Adrenal gland (tissue), 9 donors: ENCODE measurements at regions not wholly inside any gene's neighbourhood (a gene's known extent, or its start where the extent isn't known, plus 50 kb on each side); places are given as distances from the start of the nearest gene placed in this dataset.

Source experiments
- DNase-seq, 7 donors: peaks; one replicate each; pipeline ENCODE4 v3.0.0-alpha.2; 2019 to 2020
- H3K27ac ChIP-seq, 5 donors: fragments of 200-600 bp; sonication (generic) in 4 of 5; 1 replicate in 3 of 5; 2 replicates in 2 of 5; pipeline versions ENCODE4 v1.5.1 to v1.8.0; 2016 to 2020; ENCODE audit warnings: mild to moderate bottlenecking in 1 of 5
- H3K27me3 ChIP-seq: fragments of 200-600 bp; 2 replicates; pipeline ENCODE4 v1.8.0; 2021
- H3K36me3 ChIP-seq, 2 donors: fragments of 200-600 bp; replicated peaks in 1 of 2; 1 replicate in 1 of 2; 2 replicates in 1 of 2; pipeline versions ENCODE4 v1.5.1 to v1.8.0; 2018 to 2022
- H3K4me1 ChIP-seq, 2 donors: fragments of 200-600 bp; replicated peaks in 1 of 2; 1 replicate in 1 of 2; 2 replicates in 1 of 2; pipeline versions ENCODE4 v1.5.1 to v1.8.0; 2018 to 2021
- H3K4me3 ChIP-seq, 4 donors: fragments of 200-600 bp; sonication (generic) in 3 of 4; one replicate each; pipeline ENCODE4 v1.5.1; 2016 to 2018
- H3K9me3 ChIP-seq, 3 donors: fragments of 200-600 bp; sonication (generic) in 1 of 3; replicated peaks in 1 of 3; 1 replicate in 2 of 3; 2 replicates in 1 of 3; pipeline versions ENCODE4 v1.5.1 to v1.8.0; 2016 to 2021
- POLR2A ChIP-seq, 2 donors: fragments of 450-650 bp; IDR thresholded peaks; one replicate each; pipeline ENCODE4 v1.6.1; 2017; ENCODE audit warnings: antibody characterized with exemption in 2 of 2, mild to moderate bottlenecking in 2 of 2, moderate library complexity in 1 of 2
- whole genome bisulfite sequencing, 4 donors: extraction: QIAGEN DNeasy Blood & Tissue Kit in 2 of 4; methylation state at CpG; one replicate each; pipeline versions ENCODE4 v1.1.5 to v1.1.7; 2013 to 2017; 5-methylcytosine and 5-hydroxymethylcytosine counted together
- intact Hi-C, 2 donors: fragments of 100-400 bp; cut with DNase I; formaldehyde crosslinking; loops; one replicate each; pipeline versions ENCODE4 v1.14.1 to v1.15.0; 2022 to 2023
- TF ChIP-seq, protein P1 (sequence below), 6 experiments: fragments of 450-650 bp in 4 of 6; fragments of 200-600 bp in 2 of 6; sonication (generic) in 1 of 6; IDR thresholded peaks; 1 replicate in 5 of 6; 2 replicates in 1 of 6; pipeline versions ENCODE4 v1.5.1 to v1.8.0; 2016 to 2021; ENCODE audit warnings: antibody characterized with exemption in 6 of 6, mild to moderate bottlenecking in 2 of 6, moderate library complexity in 1 of 6
- donor health status: healthy with polysubstance abuse.
- donor health status: Bipolar disorder and iron deficiency.
- donor health status: DM: yes; HTN: yes; CAD: no.
- donor health status: DM: no; HTN: no; CAD: no.
- donor health status: DM: no; HTN: no; CAD: no.

DNA sequence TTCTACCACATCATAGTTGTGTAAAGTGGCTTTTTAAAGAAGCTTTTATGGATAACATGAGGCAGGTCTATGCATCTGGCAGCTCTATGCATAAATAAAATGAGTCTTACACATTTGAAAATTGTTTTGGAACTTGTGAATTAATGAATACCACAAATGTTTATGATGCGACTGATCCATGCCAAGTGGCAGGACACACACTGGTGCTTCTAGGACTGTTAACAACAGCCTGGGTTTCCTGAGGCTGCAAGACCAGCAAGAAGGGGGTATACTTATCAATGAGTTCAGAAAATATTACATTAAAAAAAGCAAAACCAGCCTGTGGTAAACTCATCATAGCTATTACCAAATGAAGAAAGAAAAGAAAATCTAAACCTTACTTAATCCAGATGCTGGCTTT is 212.9 kb upstream of the PDE10A start:
- Histone ChIP-seq H3K4me3 (no peak overlapping the region), H3K27ac (no peak overlapping the region), H3K36me3 (no peaks in the 10 kb centered on the region), H3K4me1 (no peaks in the 10 kb centered on the region), H3K9me3 (no peaks in the 10 kb centered on the region), H3K27me3 (no peaks in the 10 kb centered on the region)
- 85 to 93% (median 89%) methylated on average over 1 of the region's 1 CpG for WGBS, 4 donors
- intact Hi-C loops: no loop called here
- DNase-seq: no peak
- TF ChIP-seq, protein P1, sequence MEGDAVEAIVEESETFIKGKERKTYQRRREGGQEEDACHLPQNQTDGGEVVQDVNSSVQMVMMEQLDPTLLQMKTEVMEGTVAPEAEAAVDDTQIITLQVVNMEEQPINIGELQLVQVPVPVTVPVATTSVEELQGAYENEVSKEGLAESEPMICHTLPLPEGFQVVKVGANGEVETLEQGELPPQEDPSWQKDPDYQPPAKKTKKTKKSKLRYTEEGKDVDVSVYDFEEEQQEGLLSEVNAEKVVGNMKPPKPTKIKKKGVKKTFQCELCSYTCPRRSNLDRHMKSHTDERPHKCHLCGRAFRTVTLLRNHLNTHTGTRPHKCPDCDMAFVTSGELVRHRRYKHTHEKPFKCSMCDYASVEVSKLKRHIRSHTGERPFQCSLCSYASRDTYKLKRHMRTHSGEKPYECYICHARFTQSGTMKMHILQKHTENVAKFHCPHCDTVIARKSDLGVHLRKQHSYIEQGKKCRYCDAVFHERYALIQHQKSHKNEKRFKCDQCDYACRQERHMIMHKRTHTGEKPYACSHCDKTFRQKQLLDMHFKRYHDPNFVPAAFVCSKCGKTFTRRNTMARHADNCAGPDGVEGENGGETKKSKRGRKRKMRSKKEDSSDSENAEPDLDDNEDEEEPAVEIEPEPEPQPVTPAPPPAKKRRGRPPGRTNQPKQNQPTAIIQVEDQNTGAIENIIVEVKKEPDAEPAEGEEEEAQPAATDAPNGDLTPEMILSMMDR (IDR thresholded peaks at IDR 0.05): no peak
- no peak for TF ChIP-seq POLR2A (IDR thresholded peaks at IDR 0.05)

DNA sequence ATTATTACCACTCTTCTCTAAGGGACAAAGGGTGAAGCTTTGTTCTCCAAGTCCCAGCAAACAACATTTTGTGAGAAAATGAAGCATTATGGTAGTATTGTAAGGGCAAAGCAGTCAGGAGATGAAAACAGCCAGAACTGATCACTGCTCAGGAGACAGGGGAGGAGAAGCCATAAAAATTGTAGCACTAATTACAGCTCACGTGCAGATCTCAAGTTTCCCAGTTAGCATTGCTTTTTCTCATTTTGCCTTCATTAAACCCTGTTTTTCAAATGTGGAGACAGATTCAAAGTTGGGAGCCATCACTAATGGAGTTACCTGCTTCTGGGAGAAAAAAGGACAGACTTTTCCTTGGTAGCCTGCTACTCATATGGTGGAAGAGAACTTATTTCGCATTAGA is 210.9 kb upstream of the PDE10A start:
- H3K27ac ChIP-seq: no peak overlapping the region
- H3K4me3 ChIP-seq: no peak overlapping the region
- no peaks in the 10 kb centered on the region for H3K36me3 ChIP-seq
- no peak for DNase-seq
- peaks cover 0 to 9% (median 0%) of the 10 kb centered on the region in 3 donors for H3K9me3 ChIP-seq
- intact Hi-C loops: no loop called here
- H3K4me1 ChIP-seq: no peaks in the 10 kb centered on the region
- TF ChIP-seq, protein P1 (IDR thresholded peaks at IDR 0.05): no peak
- no peak for TF ChIP-seq POLR2A (IDR thresholded peaks at IDR 0.05)
- 76 to 82% (median 78%) methylated on average over 2 of the region's 2 CpGs for WGBS, 4 donors
- H3K27me3 ChIP-seq: no peaks in the 10 kb centered on the region

DNA sequence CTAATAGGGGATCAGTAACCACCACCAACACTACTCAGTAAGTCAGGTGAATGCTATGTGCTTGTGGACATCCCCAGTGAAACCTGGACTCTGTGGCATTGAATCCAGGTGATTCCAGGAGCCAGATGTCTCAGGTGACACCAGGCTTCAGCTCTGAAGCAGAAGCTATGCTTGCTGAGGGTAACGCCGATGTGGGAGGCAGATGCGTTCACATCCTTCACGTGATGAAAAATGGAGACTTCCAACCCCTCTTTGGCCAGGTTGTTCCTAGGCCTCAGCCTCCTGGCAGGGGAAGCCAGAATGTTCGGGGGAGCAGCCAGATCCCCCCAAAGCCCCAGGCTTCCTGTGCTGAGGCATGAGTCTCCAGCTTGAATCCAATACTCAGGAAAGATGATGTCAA is 209.8 kb upstream of the PDE10A start:
- Histone ChIP-seq H3K4me3 (no peak overlapping the region), H3K4me1 (no peaks in the 10 kb centered on the region), H3K27me3 (no peaks in the 10 kb centered on the region), H3K27ac (no peak overlapping the region), H3K36me3 (no peaks in the 10 kb centered on the region), H3K9me3 (peaks cover 0 to 9% (median 0%) of the 10 kb centered on the region in 3 donors)
- intact Hi-C loops: no loop called here
- DNase-seq: no peak
- 86 to 92% (median 90%) methylated on average over 5 of the region's 5 CpGs for WGBS, 4 donors
- TF ChIP-seq, protein P1 (IDR thresholded peaks at IDR 0.05): no peak
- no peak for TF ChIP-seq POLR2A (IDR thresholded peaks at IDR 0.05)

GRCh38 chr6:165872311-165872710 is 209.3 kb upstream of the PDE10A start:
- H3K9me3 ChIP-seq: peaks cover 0 to 9% (median 0%) of the 10 kb centered on the region in 3 donors
- intact Hi-C loops: no loop called here
- DNase-seq: no peak
- no peak overlapping the region for H3K4me3 ChIP-seq
- 86 to 97% (median 90%) methylated on average over 2 to 3 of the region's 3 CpGs for WGBS, 4 donors
- no peaks in the 10 kb centered on the region for H3K4me1 ChIP-seq
- H3K36me3 ChIP-seq: no peaks in the 10 kb centered on the region
- TF ChIP-seq, protein P1 (IDR thresholded peaks at IDR 0.05): no peak
- no peak for TF ChIP-seq POLR2A (IDR thresholded peaks at IDR 0.05)
- H3K27me3 ChIP-seq: no peaks in the 10 kb centered on the region
- H3K27ac ChIP-seq: no peak overlapping the region
